Nephron (organoid): ENCODE measurements at regions not wholly inside any gene's neighbourhood (a gene's known extent, or its start where the extent isn't known, plus 50 kb on each side); places are given as distances from the start of the nearest gene placed in this dataset.

Source experiments
- H3K27ac Mint-ChIP-seq, 3 experiments: 2 replicates each; pipeline ENCODE4 v1.8.0; 2020; ENCODE audit warnings: mixed read lengths in 3 of 3, mild to moderate bottlenecking in 2 of 3, moderate library complexity in 1 of 3
- H3K27me3 Mint-ChIP-seq: 2 replicates; pipeline ENCODE4 v1.8.0; 2021; ENCODE audit warnings: low read depth, mild to moderate bottlenecking, moderate library complexity, mixed read lengths
- H3K36me3 Mint-ChIP-seq: 2 replicates; pipeline ENCODE4 v1.8.0; 2020; ENCODE audit warnings: low read depth, mixed read lengths
- H3K4me1 Mint-ChIP-seq: 2 replicates; pipeline ENCODE4 v1.8.0; 2020; ENCODE audit warnings: mixed read lengths
- H3K4me3 Mint-ChIP-seq, 3 experiments: 2 replicates each; pipeline ENCODE4 v1.8.0; 2020; ENCODE audit warnings: mild to moderate bottlenecking in 3 of 3, mixed read lengths in 3 of 3, moderate library complexity in 2 of 3
- H3K9me3 Mint-ChIP-seq: 2 replicates; pipeline ENCODE4 v1.8.0; 2020; ENCODE audit warnings: mixed read lengths
- CTCF ChIP-seq, 3 experiments: fragments of 200-600 bp; sonication (generic); IDR thresholded peaks; one replicate each; pipeline ENCODE4 v1.5.0; 2021; ENCODE audit warnings: antibody characterized with exemption in 3 of 3; ENCODE audit not compliant: unreplicated experiment in 3 of 3

- H3K4me3 Mint-ChIP-seq = no peak overlapping the region
- H3K36me3 Mint-ChIP-seq = no peaks in the 10 kb centered on the region
- no peaks in the 10 kb centered on the region for H3K4me1 Mint-ChIP-seq
- TF ChIP-seq CTCF (IDR thresholded peaks at IDR 0.05; ENCODE audit: unreplicated experiment in 3 of 3) = no peak
- H3K27me3 Mint-ChIP-seq = no peaks in the 10 kb centered on the region
- no peaks in the 10 kb centered on the region for H3K9me3 Mint-ChIP-seq
- no peak overlapping the region for H3K27ac Mint-ChIP-seq
Observed at GRCh38 chrX:35150052-35150451, 207.5 kb downstream of the FAM47B start.

GRCh38 chrX:35150642-35151239 is 208.1 kb downstream of the FAM47B start:
- no peaks in the 10 kb centered on the region for H3K9me3 Mint-ChIP-seq

GRCh38 chrX:35166023-35166422 is 223.4 kb downstream of the FAM47B start:
- peak overlapping the region; percentile 57 to 81 (median 75) for H3K27ac Mint-ChIP-seq
- peaks cover 13% of the 10 kb centered on the region for H3K4me1 Mint-ChIP-seq
- H3K27me3 Mint-ChIP-seq = peaks cover 3% of the 10 kb centered on the region

More at GRCh38 chrX:35150642-35151239, 208.1 kb downstream of the FAM47B start:
- H3K36me3 Mint-ChIP-seq = no peaks in the 10 kb centered on the region
- no peak overlapping the region for H3K27ac Mint-ChIP-seq
- no peaks in the 10 kb centered on the region for H3K4me1 Mint-ChIP-seq
- no peak for TF ChIP-seq CTCF (IDR thresholded peaks at IDR 0.05; ENCODE audit: unreplicated experiment in 3 of 3)
- no peak overlapping the region for H3K4me3 Mint-ChIP-seq
- H3K27me3 Mint-ChIP-seq = no peaks in the 10 kb centered on the region

More at GRCh38 chrX:35166023-35166422, 223.4 kb downstream of the FAM47B start:
- TF ChIP-seq CTCF (IDR thresholded peaks at IDR 0.05; ENCODE audit: unreplicated experiment in 3 of 3) = no peak
- H3K9me3 Mint-ChIP-seq = peaks cover 10% of the 10 kb centered on the region
- no peaks in the 10 kb centered on the region for H3K36me3 Mint-ChIP-seq
- no peak overlapping the region for H3K4me3 Mint-ChIP-seq
